Islet precursor cell (in vitro differentiated cells): ENCODE measurements at regions not wholly inside any gene's neighbourhood (a gene's known extent, or its start where the extent isn't known, plus 50 kb on each side); places are given as distances from the start of the nearest gene placed in this dataset.

ENCODE experiments used
- DNase-seq: peaks from one replicate; pipeline ENCODE4 v3.0.0-alpha.2; 2018

DNA sequence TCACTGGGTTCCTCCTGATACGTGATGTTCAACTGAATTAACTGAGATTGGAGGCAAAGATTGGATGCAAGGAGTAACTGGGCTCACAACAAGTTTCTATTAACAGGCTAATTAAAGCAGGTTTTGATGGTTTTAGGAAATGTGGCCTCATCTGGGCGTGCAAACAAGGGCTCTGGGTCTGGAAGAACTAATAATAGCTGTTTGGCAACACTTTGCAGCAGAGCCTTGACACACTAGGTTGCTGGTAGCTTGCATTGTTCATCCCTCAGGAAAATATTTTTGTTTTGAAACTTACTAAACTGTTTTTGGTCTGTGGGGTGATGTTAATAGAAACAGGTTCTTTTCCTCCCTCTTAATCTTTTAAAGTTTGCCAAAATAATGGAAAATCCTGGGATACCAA is 117.2 kb upstream of the CD93 start:
- no peak for DNase-seq

DNA sequence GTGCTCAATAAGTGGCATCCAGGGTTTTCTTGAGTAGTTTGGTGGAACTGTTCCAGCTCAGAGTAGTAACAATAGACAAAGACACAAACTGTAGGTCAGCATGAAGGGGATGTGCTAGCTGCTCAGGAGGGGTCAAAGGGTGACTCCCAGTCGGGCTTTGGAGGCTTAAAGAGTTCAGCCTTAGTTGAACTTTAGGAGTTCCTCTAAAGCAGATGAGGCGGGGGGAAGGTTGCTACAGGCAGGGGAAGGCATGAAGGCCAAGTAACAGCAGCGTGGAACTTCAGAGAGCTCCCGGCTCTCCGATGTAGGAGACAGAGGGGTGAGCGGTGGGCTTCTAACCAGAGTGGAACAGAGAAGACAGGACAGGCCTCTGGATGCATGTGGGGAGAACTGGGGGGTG is 115.5 kb upstream of the CD93 start:
- no peak for DNase-seq

DNA sequence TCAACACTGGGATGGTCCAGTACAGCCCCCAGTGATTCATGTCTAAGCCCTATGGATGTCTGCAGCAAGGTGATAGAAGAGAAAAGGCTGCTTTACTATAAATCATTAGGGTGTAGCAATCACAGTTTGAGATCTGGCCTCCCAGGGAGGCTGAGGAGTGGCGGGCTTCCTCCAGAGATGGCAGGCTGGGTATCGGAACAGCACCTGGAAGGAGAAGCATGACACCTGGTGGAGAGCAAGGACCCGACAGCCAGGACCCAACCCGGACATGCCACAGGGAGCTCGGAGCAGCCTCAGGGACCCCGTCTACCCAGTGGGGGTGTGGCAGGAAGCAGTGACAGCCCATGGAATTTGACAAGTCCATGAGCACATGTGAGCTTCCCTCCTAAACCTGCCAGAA is 114.8 kb upstream of the CD93 start:
- peak; percentile 78 for DNase-seq

DNA sequence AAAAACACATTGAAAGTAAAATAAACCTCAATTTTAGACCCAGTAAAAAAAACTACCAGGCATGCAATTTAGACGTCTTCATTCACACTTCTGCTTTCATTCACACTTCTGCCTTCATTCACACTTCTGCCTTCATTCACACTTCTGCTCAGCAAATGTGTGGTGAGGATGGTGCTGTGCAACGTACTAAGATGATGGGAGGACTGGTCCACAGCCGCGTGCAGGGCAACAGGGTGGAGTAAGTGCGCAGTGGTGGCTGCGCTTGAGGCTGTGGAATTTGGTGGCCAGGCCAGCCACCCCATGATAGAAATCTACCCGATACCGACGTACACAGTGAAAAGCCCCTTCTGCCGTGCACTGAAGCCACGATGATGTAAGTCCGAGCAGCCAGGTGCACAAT is 114.3 kb upstream of the CD93 start:
- DNase-seq: no peak

DNA sequence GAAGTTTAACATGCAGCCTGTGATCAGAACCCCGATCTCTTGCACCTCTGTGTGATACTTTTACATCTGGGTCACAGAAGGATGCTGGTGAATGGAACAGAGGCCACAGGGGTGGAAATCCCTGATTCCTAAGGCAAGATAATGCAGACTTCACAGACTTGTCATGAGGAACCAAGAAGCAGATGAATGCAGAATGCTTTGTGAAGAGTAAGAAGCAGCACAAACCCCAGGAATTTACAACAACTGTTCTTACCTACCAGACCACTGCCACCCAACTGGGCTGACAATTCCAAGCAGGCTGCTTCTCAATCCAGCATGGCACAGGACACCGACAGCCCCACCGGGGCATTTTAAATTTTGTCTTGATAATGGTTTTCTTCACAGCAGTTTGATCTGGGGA is 113.2 kb upstream of the CD93 start:
- no peak for DNase-seq

DNA sequence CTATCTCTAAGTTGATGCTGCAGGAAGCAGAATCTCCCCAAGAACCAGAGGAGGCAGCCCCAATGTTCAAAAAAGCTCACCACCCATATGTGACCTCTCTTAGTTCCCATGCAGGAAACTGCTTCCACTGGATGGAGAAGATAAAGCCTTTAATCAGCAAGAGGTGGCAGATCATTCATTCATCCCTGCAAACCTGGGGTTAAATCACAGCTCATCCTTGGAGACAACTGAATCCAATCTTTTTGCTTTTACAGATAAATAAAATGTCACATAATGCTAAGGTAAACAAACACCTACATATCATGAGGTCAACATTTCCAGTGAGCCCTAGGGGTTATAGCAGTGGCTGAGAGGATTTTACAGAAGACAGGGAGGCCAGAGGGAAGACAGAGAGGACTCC is 112.7 kb upstream of the CD93 start:
- DNase-seq: no peak

DNA sequence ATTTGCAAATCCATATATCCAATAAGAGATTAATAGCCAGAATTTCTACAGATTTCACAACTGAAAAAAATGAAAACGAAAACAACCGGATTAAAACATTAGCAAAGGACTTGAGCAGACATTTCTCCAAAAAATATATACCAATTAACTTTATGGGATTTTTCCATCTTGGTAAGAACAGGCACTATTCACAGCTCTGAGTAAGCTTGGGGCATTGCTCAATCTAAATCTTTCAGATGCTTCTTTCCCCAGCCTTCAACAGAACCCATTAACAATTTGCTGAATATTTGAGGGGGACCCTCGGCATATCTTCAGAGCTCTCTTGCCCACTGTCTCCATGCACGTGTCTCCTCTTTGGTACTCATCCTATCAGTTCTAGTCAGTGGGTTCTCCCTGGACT is 111.7 kb upstream of the CD93 start:
- no peak for DNase-seq

DNA sequence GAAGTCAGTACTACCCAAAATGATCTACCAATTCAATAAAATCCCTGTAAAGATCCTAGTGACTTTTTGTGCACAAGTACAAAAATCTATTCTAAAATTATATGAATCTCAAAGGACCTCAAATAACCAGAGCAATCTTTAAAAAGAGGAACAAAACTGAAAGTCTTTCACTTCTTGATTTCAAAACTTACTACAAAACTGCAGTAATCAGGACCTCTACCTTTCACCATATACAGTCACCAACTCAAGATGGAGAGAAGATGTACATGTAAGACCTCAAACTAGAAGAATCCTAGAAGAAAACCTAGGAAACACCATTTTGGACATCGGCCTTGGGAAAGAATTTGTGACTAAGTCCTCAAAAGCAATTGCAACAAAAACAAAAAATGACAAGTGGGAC is 109.5 kb upstream of the CD93 start:
- DNase-seq: no peak

DNA sequence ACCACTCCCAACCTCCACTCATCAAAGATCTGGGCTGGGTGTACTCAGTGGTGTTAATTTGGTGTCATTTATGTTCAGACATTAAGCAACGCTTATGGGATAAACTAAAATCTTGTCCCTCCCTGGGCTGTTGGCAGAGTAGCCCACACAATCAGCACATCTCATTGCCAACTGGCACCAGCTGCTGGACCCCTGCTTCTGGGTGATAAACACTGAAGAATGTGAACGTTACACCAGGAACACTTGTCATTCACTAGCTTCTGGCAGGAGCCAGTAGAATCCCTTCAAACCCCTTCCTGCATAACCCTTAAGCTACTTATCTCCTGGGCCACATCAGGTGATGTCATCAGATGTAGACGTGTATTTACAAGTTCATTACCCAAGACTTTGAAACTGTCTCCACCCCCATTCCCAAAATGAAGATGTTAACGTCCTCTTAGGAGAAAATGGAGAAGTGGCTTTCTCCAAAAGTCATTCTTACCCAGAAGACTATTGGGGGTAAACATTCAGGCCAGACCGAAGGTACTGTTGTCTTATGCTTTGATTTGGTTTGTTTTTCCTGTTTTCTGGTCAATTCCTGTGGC is 107.8 kb upstream of the CD93 start:
- DNase-seq: no peak

DNA sequence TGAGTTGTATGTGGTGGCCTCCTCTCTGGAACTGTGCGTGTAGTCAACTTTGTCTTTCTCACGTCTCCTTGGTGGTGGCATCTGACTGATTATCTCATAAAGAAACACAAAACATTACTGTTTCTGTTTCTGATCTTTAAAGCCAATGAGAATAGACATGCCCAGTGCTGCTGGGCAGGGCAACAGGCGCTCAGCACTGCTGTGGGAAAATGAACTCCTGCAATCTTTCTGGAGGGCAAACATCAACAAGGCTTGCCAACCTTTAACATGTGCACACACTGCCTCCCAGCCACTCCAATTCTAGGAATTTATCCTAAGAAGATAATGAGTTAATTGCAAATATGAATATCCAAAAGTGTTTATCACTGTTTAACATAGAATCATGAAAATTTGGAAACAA is 106.3 kb upstream of the CD93 start:
- no peak for DNase-seq

DNA sequence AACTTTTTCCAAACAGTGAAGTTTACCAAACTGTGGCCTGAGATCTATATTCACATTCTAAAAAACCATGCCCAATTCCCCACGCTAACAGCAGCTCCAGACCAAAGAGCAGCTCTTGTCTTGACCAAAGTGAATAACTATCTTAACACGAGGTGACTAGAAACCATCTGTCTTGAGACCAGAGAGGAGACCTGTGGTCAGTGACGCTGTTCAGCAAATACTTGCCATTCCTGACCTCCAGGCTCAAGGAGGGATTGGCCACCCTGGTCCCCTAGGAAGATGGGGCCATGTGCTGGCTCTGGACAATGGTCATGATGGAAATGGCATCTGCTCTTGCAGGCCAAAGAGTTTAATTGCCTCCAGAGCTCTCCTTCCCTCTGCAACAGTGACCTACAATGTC is 104.4 kb upstream of the CD93 start:
- DNase-seq: no peak

DNA sequence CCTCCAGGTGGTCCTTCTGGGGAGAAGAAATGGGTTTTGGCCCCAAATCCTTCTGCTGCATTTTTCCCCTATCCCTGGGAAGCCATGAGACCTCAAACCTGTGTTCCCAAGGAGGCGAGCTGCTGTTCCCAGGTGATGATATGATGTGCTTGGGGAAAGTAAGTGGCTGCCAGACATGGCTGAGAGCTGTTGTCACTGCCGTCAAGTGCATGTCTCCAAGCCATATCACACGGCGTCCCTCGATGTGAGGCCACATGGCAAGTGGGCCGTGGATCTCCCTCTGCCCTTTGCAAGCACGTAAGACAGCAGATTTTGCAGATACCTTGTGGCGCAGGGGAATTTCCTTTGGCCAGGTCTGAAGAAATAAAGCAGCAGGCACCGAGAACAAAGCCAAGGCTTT is 103.7 kb upstream of the CD93 start:
- DNase-seq: no peak

DNA sequence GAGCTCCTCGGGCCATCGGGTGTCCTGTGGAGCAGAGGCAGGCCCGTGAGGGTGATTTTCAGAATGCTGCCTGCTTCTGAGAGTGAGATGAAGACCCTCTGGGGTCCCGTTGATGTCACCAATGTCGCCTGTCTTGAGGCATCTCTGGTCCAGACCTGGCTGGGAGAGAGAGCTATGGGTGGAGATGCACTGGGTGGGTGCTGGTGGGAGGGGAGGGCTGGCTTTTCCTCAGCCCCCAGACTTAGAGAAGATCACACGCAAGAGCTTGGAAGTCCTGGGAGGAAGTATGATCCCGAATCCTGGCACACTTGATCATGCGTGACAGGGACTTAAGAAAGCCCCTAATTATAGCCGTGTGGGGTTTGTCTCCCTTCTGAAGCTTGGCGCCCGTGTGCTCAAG is 103.2 kb upstream of the CD93 start:
- DNase-seq: no peak

DNA sequence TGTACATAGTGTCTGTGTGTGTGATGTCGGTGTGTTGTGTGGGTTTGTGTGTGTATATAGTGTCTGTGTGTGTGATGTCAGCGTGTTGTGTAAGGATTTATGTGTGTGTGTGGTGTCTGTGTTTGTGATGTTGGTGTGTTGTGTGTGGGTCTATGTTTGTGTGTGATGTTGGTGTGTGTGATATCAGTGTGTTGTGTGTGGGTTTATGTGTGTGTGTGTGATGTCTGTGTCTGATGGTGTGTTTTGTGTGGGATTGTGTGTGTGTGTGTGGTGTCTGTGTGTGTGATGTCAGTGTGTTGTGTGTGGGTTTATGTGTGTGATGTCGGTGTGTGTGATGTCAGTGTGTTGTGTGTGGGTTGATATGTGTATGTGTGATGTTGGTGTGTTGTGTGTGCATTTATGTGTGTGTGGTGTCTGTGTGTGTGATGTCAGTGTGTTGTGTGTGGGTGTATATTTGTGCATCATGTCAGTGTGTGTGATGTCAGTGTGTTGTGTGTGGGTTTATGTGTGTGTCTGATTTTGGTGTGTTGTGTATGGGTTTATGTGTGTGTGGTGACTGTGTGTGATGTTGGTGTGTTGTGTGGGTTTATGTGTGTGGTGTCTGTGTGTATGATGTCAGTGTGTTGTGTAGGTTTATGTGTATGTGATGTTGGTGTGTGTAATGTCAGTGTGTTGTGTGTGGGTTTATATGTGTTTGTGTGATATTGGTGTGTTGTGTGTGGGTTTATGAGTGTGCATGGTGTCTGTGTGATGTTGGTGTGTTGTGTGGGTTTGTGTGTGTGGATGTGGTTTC is 102.4 kb upstream of the CD93 start:
- DNase-seq: no peak

DNA sequence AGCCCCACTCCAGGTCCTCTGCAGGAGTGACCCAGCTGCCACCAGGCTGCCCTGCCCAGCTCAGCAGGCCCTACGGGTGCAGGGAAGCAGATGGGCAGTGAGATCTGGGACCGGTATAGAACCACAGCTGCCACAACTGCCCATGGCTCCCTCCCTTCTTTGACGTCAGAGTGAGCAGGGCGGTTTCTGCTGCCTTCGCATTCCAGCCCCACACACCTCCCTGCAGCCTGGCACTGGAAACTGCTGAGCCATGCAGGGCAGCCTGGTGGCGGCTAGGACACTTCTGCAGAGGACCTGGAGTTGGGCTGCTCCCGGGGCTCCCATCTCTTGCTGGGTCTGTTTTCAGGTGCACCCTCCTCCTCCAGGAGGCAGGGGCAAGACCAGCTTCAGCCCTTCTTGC is 101.6 kb upstream of the CD93 start:
- no peak for DNase-seq

DNA sequence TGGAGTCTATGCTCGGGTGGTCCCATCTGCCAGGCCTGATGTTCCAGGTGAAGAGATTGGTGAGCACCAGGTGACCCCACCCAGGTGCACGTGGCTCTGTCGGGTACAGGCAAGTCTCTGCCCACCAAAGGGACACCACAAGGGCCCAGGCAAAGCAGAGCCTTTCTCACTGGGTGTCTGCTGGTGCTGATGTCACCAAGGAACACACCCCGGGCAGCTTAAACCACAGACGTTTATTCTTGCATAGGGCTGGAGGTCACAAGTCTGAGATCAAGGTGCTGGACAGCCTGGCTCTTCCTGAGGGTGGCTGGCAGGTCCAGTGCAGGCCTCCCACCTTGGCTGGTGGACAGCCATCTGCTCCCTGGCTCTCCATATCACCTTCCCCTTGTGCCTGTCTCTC is 100.7 kb upstream of the CD93 start:
- DNase-seq: no peak

DNA sequence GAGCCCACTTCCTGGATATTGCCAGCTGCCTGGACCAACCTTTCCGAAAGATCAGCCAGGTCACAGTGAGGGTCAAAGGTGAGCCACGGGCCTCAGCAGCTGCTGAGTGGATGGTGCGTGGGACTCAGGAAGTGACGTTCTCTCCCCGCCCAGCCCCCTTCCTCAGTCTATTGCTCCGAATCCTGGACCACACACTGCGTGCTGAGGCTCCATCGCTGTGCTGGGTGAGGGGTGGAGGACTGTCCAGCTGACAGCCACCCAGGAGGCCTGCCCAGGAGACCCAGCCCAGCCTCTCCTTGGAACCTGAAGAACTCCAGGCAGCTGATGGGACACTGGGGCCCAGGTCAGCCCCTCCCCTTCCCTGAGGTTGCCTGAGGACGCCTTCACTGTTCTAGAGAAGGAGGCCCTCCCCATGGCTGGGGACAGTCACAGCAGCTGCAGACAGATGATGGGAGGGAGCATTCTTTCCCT is 94.4 kb upstream of the CD93 start:
- peak; percentile 50 for DNase-seq

DNA sequence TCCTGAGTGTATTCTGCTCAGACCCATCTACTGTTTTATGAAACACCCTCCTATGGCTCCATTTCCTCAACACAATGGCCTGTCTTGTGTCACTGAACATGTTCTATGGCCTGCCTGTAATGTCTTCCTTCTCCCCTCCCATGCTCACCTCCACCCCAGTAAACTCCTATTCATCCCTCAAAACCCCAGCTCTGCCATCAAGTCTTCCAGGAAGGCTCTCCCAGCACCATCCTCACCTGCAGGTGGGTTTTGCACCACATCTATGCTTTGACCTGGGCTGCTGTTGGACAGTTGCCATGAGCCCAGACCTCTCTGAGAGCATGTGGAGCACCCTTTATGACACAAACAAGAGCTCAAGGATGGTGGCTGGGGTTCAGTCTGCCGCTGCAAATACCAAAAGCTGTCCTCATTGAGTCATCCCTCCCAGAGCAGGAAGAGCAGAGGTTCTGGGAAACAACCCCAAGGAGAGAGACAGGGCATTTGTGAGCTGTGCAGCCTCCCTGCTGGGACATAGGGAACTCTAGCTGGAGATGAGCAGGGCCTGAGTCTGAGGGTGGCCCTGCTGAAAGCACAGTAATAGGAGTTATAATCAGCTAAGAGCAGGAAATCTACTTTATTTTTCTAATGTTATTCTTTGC is 93.8 kb upstream of the CD93 start:
- DNase-seq: peak; percentile 31

DNA sequence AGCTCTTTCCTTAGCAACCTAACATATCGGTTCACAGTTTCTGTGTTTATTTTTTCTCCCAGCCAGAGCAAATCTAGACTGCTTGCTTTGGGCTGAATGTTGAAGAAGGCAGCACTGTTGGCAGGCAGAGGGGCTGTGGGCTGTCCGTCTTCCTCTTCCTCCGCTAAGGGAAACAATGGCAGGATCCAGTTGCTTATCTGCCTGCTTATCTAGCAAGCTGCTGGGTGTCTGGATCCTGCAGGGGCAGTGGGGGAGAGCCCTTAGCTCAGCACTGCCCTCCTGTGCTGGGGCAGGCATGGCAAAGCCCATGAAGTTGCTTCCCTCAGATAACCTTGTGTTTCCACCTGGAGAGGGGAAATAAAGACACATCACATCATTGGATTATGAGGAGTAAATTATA is 92.7 kb upstream of the CD93 start:
- DNase-seq: peak; percentile 44

DNA sequence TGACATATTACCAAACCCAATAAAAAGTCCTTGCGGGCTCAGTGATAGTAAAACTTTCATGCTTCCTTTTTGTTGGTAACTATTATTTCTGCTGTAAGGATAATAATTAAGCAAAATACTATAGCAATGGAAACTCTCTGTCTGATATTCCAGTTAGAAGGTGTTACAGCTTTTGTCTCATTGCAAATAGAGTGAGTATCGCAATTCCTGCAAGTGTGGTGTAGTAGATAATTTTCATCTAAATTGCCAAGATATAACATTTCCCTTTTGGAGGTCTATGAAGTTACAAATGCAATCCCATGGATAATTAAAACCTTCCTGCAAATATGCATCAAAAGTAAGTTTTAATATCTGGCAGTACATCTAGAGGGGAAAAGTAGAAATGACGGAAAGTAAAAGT is 88.7 kb upstream of the CD93 start:
- no peak for DNase-seq

DNA sequence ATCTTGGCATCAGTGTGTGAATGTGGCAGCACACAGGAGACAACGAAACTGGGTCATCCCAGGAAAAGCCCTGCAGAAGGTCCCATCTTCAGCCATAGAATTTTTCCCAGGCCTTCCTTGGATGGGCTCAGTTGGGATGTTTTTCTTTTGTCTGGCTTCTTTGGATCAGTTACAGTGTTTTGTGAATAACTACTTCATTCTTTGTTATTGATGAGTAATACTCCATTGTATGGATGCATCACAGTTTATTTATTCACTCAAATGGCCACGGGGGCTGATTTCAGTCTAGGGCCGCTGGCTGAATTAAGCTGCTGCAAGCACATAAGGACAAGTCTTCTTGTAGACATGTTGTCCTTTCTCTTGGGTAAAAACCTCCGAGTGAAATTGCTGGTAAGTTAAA is 81.3 kb upstream of the CD93 start:
- no peak for DNase-seq

DNA sequence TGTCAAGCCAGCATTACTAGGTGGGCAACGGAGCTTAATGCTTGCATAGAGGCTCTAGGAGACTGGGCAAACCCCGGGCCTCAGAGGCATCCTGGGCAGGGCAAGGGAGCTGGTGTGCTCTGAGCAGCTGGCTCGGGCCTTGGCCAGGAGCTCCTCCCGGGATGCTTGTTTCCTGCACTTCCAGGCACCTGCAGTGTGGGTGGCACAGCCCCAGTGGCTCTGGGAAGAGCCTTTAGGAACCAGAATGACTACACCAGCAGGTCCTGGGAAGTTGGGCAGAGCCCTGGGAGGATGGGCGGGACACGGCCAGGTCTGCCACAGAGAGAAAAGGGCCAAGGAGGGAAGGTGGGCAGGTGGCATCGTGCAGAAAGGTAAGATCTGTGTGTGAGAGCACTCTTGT is 80.4 kb upstream of the CD93 start:
- DNase-seq: peak; percentile 32

DNA sequence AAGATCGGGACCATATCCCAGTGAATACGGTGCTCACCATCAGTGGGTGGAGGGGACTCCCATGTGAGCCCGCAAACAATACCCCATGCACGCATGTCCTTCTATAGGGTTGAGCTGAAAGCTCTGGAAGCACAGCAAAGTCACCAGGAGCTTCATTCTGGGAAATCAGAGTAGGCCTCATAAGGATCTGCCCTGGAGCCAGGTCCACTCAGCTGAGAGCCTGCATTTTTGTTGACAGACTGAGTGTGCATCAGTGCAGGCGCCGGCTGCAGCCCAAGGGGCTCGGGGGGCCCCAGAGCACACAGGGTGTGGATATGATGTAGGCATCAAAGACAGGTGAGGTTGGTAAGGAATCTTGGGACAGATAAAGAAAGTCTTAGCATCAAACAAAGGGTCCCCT is 79.8 kb upstream of the CD93 start:
- DNase-seq: peak; percentile 36

DNA sequence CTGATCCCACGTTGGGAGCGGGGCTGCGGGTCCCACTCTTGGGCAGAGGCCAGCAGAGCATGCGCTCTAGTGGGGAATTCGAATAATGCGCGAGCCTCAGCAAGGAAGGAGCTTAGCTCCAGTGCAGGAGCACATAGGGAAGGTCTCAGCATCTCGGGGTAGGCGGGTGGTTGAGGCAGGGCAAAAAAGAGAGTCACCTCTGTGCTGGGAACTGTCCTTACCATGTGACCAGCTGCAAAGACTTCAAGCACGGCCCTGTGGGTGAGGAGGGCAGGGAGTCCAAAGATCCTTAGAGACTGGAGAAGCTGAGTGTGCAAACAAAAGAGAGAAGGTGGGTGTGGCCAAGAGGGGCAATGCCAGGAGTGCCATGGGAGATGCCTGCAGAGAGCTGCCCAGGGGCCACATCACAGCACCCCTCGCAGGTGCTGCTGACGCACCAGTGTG is 79.2 kb upstream of the CD93 start:
- DNase-seq: peak; percentile 60
